ENCODE measurements at regions not wholly inside any gene's neighbourhood (a gene's known extent, or its start where the extent isn't known, plus 50 kb on each side); places are given as distances from the start of the nearest gene placed in this dataset.

- DNase-seq (ENCODE audit: low spot score) = no peak
- no peak overlapping the region for H3K27ac ChIP-seq
- no peak overlapping the region for H3K4me3 ChIP-seq
- TF ChIP-seq CTCF (IDR thresholded peaks at IDR 0.05) = no peak
Observed at GRCh38 chr16:64621616-64622015, 500.2 kb downstream of the CDH11 start.

- TF ChIP-seq CTCF (IDR thresholded peaks at IDR 0.05) = no peak
- Histone ChIP-seq H3K4me3 (no peak overlapping the region), H3K27ac (no peak overlapping the region)
- DNase-seq (ENCODE audit: low spot score) = no peak
Observed at GRCh38 chr16:64617836-64618476, 503.9 kb downstream of the CDH11 start.

- no peak for DNase-seq (ENCODE audit: low spot score)
- no peak overlapping the region for H3K27ac ChIP-seq
- no peak for TF ChIP-seq CTCF (IDR thresholded peaks at IDR 0.05)
- no peak overlapping the region for H3K4me3 ChIP-seq
Observed at GRCh38 chr16:64615630-64616280, 506.1 kb downstream of the CDH11 start.

GRCh38 chr16:64596196-64596595, 525.7 kb downstream of the CDH11 start:
- Histone ChIP-seq H3K4me3 (no peak overlapping the region), H3K27ac (no peak overlapping the region)
- DNase-seq (ENCODE audit: low spot score) = no peak
- TF ChIP-seq CTCF (IDR thresholded peaks at IDR 0.05) = no peak

- no peak for TF ChIP-seq CTCF (IDR thresholded peaks at IDR 0.05)
- no peak for DNase-seq (ENCODE audit: low spot score)
- Histone ChIP-seq H3K27ac (no peak overlapping the region), H3K4me3 (no peak overlapping the region)
Observed at GRCh38 chr16:64590513-64590912, 531.4 kb downstream of the CDH11 start.

- Histone ChIP-seq H3K27ac (no peak overlapping the region), H3K4me3 (no peak overlapping the region)
- TF ChIP-seq CTCF (IDR thresholded peaks at IDR 0.05) = no peak
- DNase-seq (ENCODE audit: low spot score) = no peak
Observed at GRCh38 chr16:64589836-64590235, 532.0 kb downstream of the CDH11 start.

- Histone ChIP-seq H3K27ac (no peak overlapping the region), H3K4me3 (no peak overlapping the region)
- no peak for TF ChIP-seq CTCF (IDR thresholded peaks at IDR 0.05)
- no peak for DNase-seq (ENCODE audit: low spot score)
Observed at GRCh38 chr16:64586781-64587180, 535.1 kb downstream of the CDH11 start.
